ENCODE measurements at regions not wholly inside any gene's neighbourhood (a gene's known extent, or its start where the extent isn't known, plus 50 kb on each side); places are given as distances from the start of the nearest gene placed in this dataset.

GRCh38 chr13:40351537-40352379 is 314.7 kb downstream of the FOXO1 start:
- Histone ChIP-seq H3K27me3 (ENCODE audit: control insufficient read depth, insufficient read depth, low read length) (no peaks in the 10 kb centered on the region), H3K4me3 (ENCODE audit: low read depth, low read length) (no peak overlapping the region), H3K9me3 (ENCODE audit: control insufficient read depth, insufficient read depth, low read length) (peaks cover 4% of the 10 kb centered on the region; the same call in 1 of the 2 replicates), H3K27ac (ENCODE audit: low read depth, low read length) (no peak overlapping the region)
- ChIA-PET POLR2A (no interaction called here), CTCF (interaction anchor here (0.6 kb wide), 1 partner anchor 190 kb away, joined by 3 read pairs; no protein-coding TSS in a partner anchor)
- TF ChIP-seq, protein P1, sequence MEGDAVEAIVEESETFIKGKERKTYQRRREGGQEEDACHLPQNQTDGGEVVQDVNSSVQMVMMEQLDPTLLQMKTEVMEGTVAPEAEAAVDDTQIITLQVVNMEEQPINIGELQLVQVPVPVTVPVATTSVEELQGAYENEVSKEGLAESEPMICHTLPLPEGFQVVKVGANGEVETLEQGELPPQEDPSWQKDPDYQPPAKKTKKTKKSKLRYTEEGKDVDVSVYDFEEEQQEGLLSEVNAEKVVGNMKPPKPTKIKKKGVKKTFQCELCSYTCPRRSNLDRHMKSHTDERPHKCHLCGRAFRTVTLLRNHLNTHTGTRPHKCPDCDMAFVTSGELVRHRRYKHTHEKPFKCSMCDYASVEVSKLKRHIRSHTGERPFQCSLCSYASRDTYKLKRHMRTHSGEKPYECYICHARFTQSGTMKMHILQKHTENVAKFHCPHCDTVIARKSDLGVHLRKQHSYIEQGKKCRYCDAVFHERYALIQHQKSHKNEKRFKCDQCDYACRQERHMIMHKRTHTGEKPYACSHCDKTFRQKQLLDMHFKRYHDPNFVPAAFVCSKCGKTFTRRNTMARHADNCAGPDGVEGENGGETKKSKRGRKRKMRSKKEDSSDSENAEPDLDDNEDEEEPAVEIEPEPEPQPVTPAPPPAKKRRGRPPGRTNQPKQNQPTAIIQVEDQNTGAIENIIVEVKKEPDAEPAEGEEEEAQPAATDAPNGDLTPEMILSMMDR (IDR thresholded peaks at IDR 0.05; ENCODE audit: low read depth, low read length), result no peak
- DNase-seq (ENCODE audit: low read depth, low spot score), result no peak

- peaks cover 4% of the 10 kb centered on the region; the same call in 1 of the 2 replicates for H3K9me3 ChIP-seq (ENCODE audit: control insufficient read depth, insufficient read depth, low read length)
- TF ChIP-seq, protein P1 (IDR thresholded peaks at IDR 0.05; ENCODE audit: low read depth, low read length), result no peak
- no peaks in the 10 kb centered on the region for H3K27me3 ChIP-seq (ENCODE audit: control insufficient read depth, insufficient read depth, low read length)
- no peak for DNase-seq (ENCODE audit: low read depth, low spot score)
- ChIA-PET CTCF (interaction anchor here (0.6 kb wide), 1 partner anchor 189 kb away, joined by 3 read pairs; no protein-coding TSS in a partner anchor), POLR2A (no interaction called here)
- no peak overlapping the region for H3K27ac ChIP-seq (ENCODE audit: low read depth, low read length)
- H3K4me3 ChIP-seq (ENCODE audit: low read depth, low read length), result no peak overlapping the region
These were observed 314.1 kb downstream of the FOXO1 start for GRCh38 chr13:40352380-40352778.

DNA sequence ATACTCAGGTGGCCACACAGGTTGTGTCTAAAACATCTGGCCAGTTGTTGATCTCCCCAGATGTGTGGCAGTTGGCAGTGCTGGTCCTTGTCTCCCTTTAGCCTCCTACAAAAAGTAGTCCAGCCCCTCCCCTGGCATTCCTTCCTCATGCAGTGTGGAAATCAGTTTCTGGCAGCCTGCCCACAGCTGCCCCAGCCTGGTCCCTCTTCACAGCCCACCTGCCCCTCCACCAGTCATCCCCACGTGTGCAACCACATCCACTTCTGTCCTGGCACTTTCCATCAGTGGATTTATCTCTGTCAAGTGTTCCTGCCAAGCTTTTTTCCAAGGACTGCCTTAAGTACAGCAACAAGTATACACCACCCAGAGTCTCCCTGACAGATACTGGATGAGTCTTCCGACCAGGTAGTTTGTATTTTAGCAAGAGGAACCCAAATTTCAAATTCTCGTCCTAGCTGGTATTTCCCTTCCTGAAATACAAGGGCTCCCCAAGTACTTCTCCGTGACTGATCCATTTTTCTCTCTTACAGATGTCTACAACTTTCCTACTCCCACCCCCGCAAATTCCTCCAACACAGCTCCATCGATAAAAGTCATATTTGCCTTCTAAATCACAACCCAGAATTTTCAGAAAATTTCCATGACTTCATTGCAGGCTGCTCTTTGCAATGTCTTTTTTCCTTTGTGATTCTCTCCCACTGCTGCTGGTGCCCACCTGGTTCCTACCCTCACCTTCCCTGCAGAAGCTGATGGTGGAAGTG is 313.5 kb downstream of the FOXO1 start:
- POLR2A ChIA-PET, result no interaction called here
- TF ChIP-seq, protein P1 (IDR thresholded peaks at IDR 0.05; ENCODE audit: low read depth, low read length), result no peak
- Histone ChIP-seq H3K9me3 (ENCODE audit: control insufficient read depth, insufficient read depth, low read length) (peaks cover 4% of the 10 kb centered on the region; the same call in 1 of the 2 replicates), H3K4me3 (ENCODE audit: low read depth, low read length) (no peak overlapping the region), H3K27me3 (ENCODE audit: control insufficient read depth, insufficient read depth, low read length) (no peaks in the 10 kb centered on the region), H3K27ac (ENCODE audit: low read depth, low read length) (no peak overlapping the region)
- no peak for DNase-seq (ENCODE audit: low read depth, low spot score)
- CTCF ChIA-PET, result interaction anchor here (0.5 kb wide), 1 partner anchor 480 kb away, joined by 4 read pairs; no protein-coding TSS in a partner anchor

DNA sequence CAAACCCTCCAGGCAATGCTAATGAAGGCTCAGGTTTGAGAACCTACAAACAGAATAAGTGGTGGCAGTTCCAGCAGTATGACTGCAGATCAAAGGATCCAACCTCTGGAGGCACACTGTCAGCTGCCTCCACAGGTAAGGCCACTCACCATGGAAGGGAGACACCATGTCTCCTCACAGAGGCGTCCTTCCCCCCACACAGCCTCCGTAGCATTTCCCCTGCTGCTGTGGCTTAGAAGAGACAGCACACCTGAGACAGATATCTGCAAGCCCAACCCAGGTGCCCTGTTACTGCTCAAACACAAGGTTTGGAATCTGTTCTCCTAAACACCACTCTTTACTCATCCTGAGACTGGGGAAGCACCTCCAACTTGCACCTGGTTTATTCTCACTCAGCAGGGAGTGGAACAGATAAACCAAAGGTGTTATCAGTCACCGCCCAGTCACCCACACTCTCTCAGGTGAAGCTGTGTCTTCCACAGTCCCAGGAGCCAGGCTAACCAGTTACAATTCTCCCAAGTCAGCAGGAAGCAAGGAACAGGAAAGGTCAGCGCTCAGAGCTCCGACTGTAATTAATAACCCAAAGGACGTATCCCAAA is 311.2 kb downstream of the FOXO1 start:
- ChIA-PET POLR2A (no interaction called here), CTCF (no interaction called here)
- no peak overlapping the region for H3K4me3 ChIP-seq (ENCODE audit: low read depth, low read length)
- peaks cover 4% of the 10 kb centered on the region; the same call in 1 of the 2 replicates for H3K9me3 ChIP-seq (ENCODE audit: control insufficient read depth, insufficient read depth, low read length)
- H3K27ac ChIP-seq (ENCODE audit: low read depth, low read length), result no peak overlapping the region
- DNase-seq (ENCODE audit: low read depth, low spot score), result no peak
- H3K27me3 ChIP-seq (ENCODE audit: control insufficient read depth, insufficient read depth, low read length), result no peaks in the 10 kb centered on the region
- TF ChIP-seq, protein P1 (IDR thresholded peaks at IDR 0.05; ENCODE audit: low read depth, low read length), result no peak

All from AG04450 (cell line).